ENCODE measurements at regions not wholly inside any gene's neighbourhood (a gene's known extent, or its start where the extent isn't known, plus 50 kb on each side); places are given as distances from the start of the nearest gene placed in this dataset.

DNA sequence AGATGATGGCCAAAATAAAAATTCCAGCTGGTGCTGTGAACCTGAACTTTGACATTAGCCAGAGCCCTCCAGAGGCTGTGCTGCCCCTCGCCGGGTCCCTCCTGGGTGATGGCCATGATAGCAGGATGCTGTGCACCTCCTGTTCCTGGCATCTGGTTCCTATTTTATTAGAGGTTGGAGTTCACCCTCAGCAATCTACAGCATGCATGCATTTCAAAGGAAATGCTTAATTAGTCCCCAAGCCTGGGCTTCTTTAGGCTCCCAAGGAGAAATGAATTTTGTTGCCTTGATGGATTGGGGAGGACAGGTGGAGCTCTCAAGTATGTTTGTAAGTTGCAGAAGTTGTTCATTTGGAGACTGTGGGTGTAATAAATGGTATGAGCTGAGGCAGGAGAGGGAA lies 166.9 kb downstream of the GLI2 start:
- no peak for DNase-seq

- DNase-seq, result no peak
Observed at GRCh38 chr2:120904379-120904778, 168.7 kb downstream of the GLI2 start.

GRCh38 chr2:120904830-120905234 lies 169.2 kb downstream of the GLI2 start:
- DNase-seq, result peak; percentile 19

DNA sequence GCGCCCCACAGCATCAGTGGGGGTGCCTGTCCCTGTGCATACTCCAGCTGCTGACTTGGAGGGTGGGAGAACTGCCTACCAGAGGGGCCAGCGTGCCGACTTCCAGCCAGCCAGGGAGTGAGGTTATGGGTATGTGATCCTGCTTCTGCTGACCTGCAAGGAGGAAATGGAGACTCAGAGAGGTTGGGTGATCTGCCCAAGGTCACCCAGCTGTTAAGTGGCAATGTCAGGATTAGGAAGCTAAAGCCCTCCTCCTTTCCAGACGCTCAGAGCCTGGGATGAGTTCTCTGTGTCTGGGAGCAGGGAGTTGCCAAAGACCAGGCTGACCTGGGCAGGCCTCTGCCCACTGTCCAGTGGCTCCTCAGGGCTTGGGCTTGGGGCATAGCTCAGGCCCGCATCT lies 169.6 kb downstream of the GLI2 start:
- DNase-seq, result no peak

DNA sequence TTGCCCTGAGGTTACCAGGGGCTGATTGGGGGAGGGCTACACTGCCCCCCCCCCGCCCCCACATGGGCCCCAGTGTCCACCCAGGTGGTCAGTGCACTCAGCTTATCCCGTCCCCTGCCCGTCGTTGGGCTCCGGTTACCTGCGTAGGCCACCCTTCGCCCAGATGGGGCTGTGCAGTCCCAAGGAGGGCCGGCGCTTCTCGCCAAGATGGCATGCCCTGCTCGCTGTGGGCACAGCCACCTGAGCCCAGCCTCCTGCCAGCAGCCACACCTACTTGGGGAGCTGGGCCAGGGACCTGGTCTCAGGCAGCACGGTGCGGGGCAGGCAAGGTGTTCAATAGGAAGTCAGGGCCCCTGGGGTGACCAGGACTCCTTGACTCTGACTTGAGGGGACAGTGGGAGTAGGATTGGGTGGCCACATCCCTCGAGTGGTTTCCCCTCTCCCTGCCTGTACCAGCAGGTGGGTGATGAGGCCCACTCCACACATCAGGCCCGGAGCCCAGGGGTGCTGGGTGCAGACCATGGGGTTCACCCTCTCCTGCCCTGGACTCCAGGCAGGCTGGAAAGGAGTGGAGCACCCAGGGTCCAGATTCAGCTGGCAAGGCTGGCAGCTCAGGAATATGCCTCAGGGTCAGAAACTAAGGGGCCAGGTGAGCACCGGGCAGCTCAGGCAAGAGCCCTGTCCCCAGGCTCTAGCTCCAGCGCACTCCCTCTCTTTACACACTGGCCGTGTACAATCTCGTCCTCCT lies 170.3 kb downstream of the GLI2 start:
- no peak for DNase-seq

DNA sequence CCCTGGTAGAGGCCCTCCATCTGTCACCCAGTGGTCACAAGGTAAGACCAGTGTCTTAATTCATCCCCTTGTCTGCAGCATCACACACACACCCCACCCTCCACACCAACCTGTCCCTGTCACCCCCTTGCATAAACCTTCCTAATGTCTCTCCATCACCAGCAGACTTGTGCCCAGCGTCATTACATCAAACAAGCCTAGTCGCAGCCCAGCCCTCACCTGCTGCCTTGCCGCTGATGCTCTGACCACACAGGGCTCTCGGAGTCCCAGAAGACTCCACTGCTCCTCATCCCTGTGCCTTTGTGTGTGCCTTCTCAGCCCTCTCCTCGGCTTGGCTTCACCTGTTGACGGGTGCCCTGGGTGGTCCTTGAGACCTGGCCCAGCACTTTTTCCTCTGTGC lies 171.2 kb downstream of the GLI2 start:
- DNase-seq, result no peak

DNA sequence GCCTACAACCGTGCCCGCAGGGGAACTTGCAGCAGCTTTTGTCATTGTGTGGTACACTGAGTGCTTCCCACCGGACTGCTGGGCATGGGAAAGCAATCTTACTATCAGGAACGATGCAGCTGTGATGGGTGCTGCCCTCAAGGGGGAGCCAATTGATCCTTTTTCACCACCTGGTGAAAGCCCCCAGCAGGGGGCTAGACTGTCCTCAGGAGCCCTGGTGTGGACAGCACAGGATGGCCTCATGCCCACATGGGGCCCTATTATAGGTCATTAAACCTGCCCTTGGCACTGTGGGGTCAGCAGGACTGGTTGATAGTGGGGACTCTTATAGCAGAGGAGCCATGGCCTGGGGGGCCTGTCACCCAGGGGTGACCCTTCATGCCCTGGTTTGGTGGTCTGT lies 172.2 kb downstream of the GLI2 start:
- DNase-seq, result no peak

- no peak for DNase-seq
Observed at GRCh38 chr2:120908314-120908975, 172.8 kb downstream of the GLI2 start.

GRCh38 chr2:120909102-120909501 lies 173.4 kb downstream of the GLI2 start:
- no peak for DNase-seq

GRCh38 chr2:120910164-120910563 lies 174.5 kb downstream of the GLI2 start:
- DNase-seq, result no peak

- DNase-seq, result no peak
Observed at GRCh38 chr2:120910956-120911951, 175.6 kb downstream of the GLI2 start.

DNA sequence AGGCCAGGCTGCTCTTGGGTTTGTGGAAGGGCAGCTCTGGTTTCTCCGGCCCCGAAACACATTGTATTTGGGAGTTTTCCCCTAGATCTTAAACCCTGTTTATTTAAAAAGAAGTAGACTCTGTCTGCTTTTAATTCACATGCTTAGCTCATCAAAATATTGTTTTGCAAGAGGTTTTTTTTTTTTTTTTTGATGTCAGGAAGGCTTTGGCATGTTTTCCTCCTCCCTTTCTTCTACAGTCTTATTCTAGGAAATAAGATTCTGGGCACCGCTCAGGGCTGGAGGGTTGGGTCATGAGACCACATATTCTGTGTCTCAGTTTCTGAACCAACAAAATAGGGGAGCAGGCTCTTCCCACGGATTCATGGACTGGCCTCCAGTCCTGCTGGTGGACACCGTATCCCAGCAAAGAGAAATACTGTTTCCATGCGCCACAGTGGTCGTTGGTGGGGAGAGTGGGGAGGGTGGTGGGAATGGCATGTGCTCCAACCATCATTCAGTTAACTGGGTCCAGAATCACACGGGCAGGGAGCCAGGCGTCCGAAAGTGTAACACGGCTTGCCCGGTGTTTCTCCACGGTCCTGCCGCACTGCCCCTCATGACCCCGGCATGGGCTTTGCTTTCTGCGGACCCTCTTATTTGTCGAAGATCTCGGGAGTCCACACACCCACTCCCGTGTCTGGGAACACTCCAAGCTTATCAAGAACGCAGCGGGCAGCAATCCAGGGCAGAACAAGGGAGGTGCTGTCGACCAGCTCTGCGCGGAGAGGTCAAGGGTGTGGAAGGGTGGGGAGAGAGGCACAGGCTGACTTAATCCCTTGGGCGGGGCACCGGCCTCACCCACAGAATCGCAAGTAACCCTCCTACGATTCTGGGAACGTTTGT lies 176.7 kb downstream of the GLI2 start:
- DNase-seq, result no peak

- no peak for DNase-seq
Observed at GRCh38 chr2:120913972-120914838, 178.5 kb downstream of the GLI2 start.

DNA sequence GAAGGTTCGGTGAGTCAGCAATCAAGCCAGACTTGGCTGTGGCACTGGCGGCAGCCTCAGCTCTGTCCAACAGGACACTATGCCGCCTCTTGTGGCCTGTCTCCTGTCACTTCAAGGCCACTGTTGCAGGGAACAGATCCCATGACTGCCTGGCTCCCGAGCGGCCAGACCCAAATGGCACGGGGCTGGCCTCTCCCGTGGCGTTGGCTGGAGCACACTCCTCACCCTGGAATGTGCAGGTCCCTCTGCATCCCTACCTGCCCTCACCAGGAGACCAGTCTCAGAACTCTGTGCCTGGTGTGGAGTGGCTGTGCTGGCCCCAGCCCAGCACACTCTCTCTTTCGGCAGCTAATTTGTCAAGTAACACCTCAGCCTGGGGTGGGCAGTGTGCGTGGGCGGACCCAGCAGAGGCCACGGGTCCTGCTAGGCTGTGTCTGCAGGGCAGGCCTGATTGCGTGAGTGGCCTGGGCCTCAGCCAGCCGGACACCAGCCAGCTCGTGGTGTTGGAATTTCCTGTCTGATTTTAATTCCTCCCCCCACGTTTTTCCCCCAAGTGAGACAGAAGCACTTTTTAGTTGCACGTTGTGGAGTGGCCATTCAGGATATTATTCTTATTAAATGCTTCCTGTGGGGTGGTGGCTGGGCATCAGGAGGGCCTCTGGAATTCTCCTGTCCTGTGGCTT lies 179.3 kb downstream of the GLI2 start:
- no peak for DNase-seq

GRCh38 chr2:120915670-120916069 lies 180.0 kb downstream of the GLI2 start:
- DNase-seq, result no peak

GRCh38 chr2:120916446-120916845 lies 180.8 kb downstream of the GLI2 start:
- DNase-seq, result no peak

GRCh38 chr2:120917886-120918285 lies 182.2 kb downstream of the GLI2 start:
- DNase-seq, result no peak

DNA sequence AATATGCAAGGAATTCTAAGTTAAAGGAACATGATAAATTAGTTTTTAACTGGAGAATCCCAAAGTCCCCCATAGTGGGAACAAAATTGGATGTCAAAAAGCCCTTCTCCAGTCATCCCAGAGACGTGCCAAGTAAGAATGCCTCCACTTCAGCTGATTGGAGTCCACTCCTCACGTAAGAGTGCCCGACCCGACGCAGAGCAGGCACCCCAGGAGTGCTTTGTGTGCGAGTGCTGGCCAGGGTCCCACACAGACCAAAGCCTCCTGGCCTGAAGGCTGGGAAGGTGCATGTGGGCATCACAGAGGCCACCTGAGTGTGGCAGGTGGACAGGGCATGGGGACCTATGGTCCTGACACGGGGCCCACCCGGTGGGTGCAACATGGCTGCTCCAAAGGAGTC lies 183.5 kb downstream of the GLI2 start:
- no peak for DNase-seq

DNA sequence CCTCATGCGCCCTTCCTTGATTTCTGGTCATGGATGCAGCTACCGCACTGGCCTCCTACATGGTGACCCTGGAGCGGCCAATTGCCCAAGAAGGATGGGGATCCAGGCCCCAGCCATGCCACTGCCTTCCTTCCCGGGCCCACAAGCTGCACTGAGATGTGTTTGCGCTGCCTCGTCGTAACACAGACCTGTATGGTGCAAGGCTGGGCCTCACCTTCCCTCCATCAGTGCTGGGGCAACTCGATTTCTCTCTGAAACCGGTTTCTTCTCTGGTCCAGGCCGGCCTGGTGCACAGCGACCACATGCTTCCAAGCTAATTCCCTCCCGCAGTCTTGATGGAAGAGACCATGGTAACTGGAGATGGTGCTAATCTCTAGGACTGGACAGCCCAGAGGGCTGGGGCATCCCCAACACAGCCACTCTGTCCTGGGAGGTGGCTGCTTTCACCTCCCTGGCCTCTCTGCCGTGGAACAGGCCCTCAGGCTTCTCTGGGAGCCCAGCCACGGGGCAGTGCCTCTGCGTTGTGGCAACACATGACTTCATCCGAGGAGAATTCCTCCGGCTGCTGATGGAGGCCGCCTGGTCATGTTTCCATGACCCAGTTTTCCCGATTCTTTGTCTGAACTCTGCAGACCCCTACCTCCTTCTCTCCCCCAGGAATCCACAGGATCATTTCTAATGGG lies 184.2 kb downstream of the GLI2 start:
- no peak for DNase-seq

- DNase-seq, result no peak
Observed at GRCh38 chr2:120920454-120921148, 184.9 kb downstream of the GLI2 start.

Data from DMS79 treated with DMSO at 0.1 percent for 48 hours (cell line).